Panc1 (cell line): ENCODE measurements at regions not wholly inside any gene's neighbourhood (a gene's known extent, or its start where the extent isn't known, plus 50 kb on each side); places are given as distances from the start of the nearest gene placed in this dataset.

ENCODE experiments used
- ATAC-seq: fragments of 200-7000 bp; cut with Tn5 transposase; 2 replicates; pipeline ENCODE4 v1.9.1; 2020; ENCODE audit warnings: mild to moderate bottlenecking, moderate library complexity
- BruUV-seq: library from RNA; stranded (reverse); fragments of 400-500 nt; replicated peaks from 2 replicates; lab custom pipeline; 2021; lab: Mats Ljungman, UMichigan
- CTCF ChIA-PET: fragments of 300-600 bp; sonication (Branson Sonifier 250); formaldehyde crosslinking; loops from one replicate; lab custom pipeline; 2022; ENCODE audit warnings: antibody characterized with exemption; lab: Charles Lee
- POLR2A ChIA-PET: fragments of 300-600 bp; sonication (Branson Sonifier 250); formaldehyde crosslinking; loops from one replicate; lab custom pipeline; 2022; ENCODE audit warnings: antibody characterized with exemption; lab: Charles Lee
- DNase-seq: peaks from one replicate; pipeline ENCODE4 v3.0.0-alpha.2; 2010; ENCODE audit warnings: low read depth, low spot score
- H3K27ac ChIP-seq: 2 replicates; pipeline ENCODE4 v1.5.1; 2011; ENCODE audit warnings: mild to moderate bottlenecking, low read length, inconsistent platforms
- H3K27me3 ChIP-seq: fragments of 200-500 bp; sonication (Bioruptor generic); 2 replicates; pipeline ENCODE4 v1.6.0; 2014; ENCODE audit warnings: low read length, inconsistent platforms; ENCODE audit not compliant: control insufficient read depth, insufficient read depth
- H3K36me3 ChIP-seq: fragments of 200-500 bp; sonication (Bioruptor generic); 2 replicates; pipeline ENCODE4 v1.5.1; 2014; ENCODE audit warnings: inconsistent platforms, mild to moderate bottlenecking, low read length, moderate library complexity; ENCODE audit not compliant: control insufficient read depth, insufficient read depth
- H3K4me1 ChIP-seq: 2 replicates; pipeline ENCODE4 v1.5.1; 2011; ENCODE audit warnings: inconsistent platforms, mild to moderate bottlenecking, low read length, moderate library complexity; ENCODE audit not compliant: control insufficient read depth, insufficient read depth
- H3K4me3 ChIP-seq, 2 experiments: 2 replicates each; pipeline ENCODE4 v1.5.1; 2011 to 2012; ENCODE audit warnings: low read depth in 2 of 2, low read length in 2 of 2, mild to moderate bottlenecking in 2 of 2, inconsistent platforms in 1 of 2, moderate library complexity in 1 of 2
- H3K9me3 ChIP-seq: fragments of 200-500 bp; sonication (Bioruptor generic); 2 replicates; pipeline ENCODE4 v1.5.1; 2014; ENCODE audit warnings: low read depth, mild to moderate bottlenecking, inconsistent platforms, low read length, moderate library complexity; ENCODE audit not compliant: control insufficient read depth, insufficient read depth
- CTCF ChIP-seq: fragments of 450-650 bp; IDR thresholded peaks from 2 replicates; pipeline ENCODE4 v1.5.1; 2017; ENCODE audit warnings: mild to moderate bottlenecking
- POLR2AphosphoS5 ChIP-seq: IDR thresholded peaks from 2 replicates; pipeline ENCODE4 v1.6.1; 2012; ENCODE audit warnings: mild to moderate bottlenecking, low read depth, low read length, moderate library complexity
- REST ChIP-seq, 2 experiments: IDR thresholded peaks; 2 replicates each; pipeline ENCODE4 v1.6.1; 2011 to 2012; ENCODE audit warnings: low read depth in 2 of 2, control low read depth in 1 of 2, low read length in 1 of 2, mild to moderate bottlenecking in 1 of 2, moderate library complexity in 1 of 2; ENCODE audit not compliant: insufficient read depth in 1 of 2
- SIN3A ChIP-seq: IDR thresholded peaks from 2 replicates; pipeline ENCODE4 v1.6.1; 2012; ENCODE audit warnings: low read depth, mild to moderate bottlenecking, low read length, moderate library complexity, borderline replicate concordance; ENCODE audit not compliant: insufficient read depth
- TCF7L2 ChIP-seq: IDR thresholded peaks from 2 replicates; pipeline ENCODE4 v1.6.1; 2011; ENCODE audit warnings: mild to moderate bottlenecking, low read depth, low read length, inconsistent platforms
- in situ Hi-C: cut with HindIII; loops from 2 replicates; pipeline ENCODE4 v1.10.0; 2016; ENCODE audit warnings: low sequenced_read_pairs, low pct_unique_long_range_greater_than_20kb
- intact Hi-C: fragments of 100-400 bp; cut with micrococcal nuclease; formaldehyde crosslinking; loops from one replicate; pipeline ENCODE4 v1.10.0; 2022; ENCODE audit not compliant: unreplicated experiment

DNA sequence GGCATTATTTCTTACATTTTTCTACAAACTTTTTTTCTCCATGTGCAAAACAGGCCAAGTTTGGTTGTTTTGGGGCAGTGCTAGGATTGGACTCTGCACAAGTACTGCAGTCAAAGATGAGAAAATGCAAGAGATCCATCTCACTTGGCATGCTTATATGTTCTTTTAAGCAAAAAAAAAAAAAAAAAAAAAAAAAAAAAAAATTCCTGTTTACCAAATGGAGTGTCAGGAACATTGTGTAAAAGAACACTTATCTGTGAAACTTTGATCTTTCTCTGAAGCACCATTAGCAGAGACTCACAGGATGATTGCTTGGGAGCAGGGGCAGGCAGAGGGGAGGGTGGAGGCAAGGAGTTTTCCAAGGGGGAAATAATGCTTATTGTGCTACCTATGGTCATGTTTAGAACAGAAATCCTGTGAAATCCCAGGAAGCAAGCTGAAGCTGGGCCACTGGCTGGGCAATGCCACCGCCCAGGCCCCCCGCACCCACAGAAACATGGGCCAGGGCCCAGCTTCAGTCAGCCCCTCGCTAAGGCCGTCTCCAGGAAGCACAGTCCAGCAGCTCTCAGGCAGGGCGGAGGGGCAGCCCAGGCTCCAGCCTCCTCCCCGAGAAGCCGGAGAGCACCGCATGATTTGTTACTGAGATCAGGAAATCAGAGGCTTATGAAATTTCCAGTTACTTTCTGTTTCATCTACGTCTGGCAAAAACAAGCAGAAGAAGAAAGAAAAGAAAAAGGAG, 229.4 kb downstream of the ZNF516 start:
- CTCF ChIA-PET, result no interaction called here
- Histone ChIP-seq H3K9me3 (no peaks in the 10 kb centered on the region), H3K4me1 (no peaks in the 10 kb centered on the region), H3K27ac (no peak overlapping the region), H3K4me3 (peak overlapping the region in 1 of 2 experiments; percentile 16; a peak in 2 of 4 replicates), H3K36me3 (no peaks in the 10 kb centered on the region), H3K27me3 (peaks cover 18% of the 10 kb centered on the region)
- ATAC-seq (no peak), DNase-seq (no peak)
- intact Hi-C loops (no loop called here), in situ Hi-C loops (no loop called here)
- TF ChIP-seq CTCF (no peak), TCF7L2 (no peak), POLR2AphosphoS5 (no peak), REST (IDR thresholded peaks at IDR 0.05; ENCODE audit: insufficient read depth in 1 of 2, low read depth in 2 of 2, low read length in 1 of 2) (no peak), SIN3A (no peak)
- BruUV-seq, result no TSS peak
- POLR2A ChIA-PET, result interaction anchor here (0.7 kb wide), 1 partner anchor 86 kb away, joined by 19 read pairs; no protein-coding TSS in a partner anchor

DNA sequence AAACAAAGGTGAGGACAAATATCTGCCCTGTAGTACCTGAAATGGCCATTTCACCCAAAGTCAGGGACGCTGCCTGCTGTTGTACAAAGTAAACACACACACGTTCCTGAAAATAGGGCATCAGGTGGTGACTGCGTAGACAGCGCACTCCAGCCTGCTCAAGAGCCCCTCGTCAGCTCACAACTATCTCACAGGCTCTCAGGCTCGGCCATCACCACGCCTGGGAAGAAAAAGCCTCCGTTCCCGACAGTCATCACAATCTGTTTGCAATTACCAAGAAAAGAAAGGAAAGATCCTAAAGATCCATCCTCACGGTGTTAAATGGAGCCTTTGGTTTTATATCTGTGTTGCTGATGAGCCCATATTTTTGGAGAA, 230.2 kb downstream of the ZNF516 start:
- POLR2A ChIA-PET, result interaction anchor here (0.7 kb wide), 1 partner anchor 85 kb away, joined by 19 read pairs; no protein-coding TSS in a partner anchor
- Histone ChIP-seq H3K27ac (no peak overlapping the region), H3K4me1 (no peaks in the 10 kb centered on the region), H3K9me3 (no peaks in the 10 kb centered on the region), H3K27me3 (peaks cover 18% of the 10 kb centered on the region), H3K36me3 (no peaks in the 10 kb centered on the region), H3K4me3 (no peak overlapping the region)
- no peak for DNase-seq
- BruUV-seq, result no TSS peak
- no peak for ATAC-seq
- intact Hi-C loops (no loop called here), in situ Hi-C loops (no loop called here)
- TF ChIP-seq SIN3A (no peak), REST (IDR thresholded peaks at IDR 0.05; ENCODE audit: insufficient read depth in 1 of 2, low read depth in 2 of 2, low read length in 1 of 2) (no peak), TCF7L2 (no peak), POLR2AphosphoS5 (no peak), CTCF (no peak)
- CTCF ChIA-PET, result no interaction called here
